ENCODE measurements at regions not wholly inside any gene's neighbourhood (a gene's known extent, or its start where the extent isn't known, plus 50 kb on each side); places are given as distances from the start of the nearest gene placed in this dataset.
"Not testable (repeated sequence)": the region's sequence is repeated elsewhere in the genome, so short reads cannot be mapped to it uniquely, and the experiment has no call there.

GRCh38 chr13:22877421-22877820 lies 303.4 kb upstream of the SGCG start:
- DNase-seq = no peak

- no peak for DNase-seq
Measured at GRCh38 chr13:22880741-22881720, 299.7 kb upstream of the SGCG start.

DNA sequence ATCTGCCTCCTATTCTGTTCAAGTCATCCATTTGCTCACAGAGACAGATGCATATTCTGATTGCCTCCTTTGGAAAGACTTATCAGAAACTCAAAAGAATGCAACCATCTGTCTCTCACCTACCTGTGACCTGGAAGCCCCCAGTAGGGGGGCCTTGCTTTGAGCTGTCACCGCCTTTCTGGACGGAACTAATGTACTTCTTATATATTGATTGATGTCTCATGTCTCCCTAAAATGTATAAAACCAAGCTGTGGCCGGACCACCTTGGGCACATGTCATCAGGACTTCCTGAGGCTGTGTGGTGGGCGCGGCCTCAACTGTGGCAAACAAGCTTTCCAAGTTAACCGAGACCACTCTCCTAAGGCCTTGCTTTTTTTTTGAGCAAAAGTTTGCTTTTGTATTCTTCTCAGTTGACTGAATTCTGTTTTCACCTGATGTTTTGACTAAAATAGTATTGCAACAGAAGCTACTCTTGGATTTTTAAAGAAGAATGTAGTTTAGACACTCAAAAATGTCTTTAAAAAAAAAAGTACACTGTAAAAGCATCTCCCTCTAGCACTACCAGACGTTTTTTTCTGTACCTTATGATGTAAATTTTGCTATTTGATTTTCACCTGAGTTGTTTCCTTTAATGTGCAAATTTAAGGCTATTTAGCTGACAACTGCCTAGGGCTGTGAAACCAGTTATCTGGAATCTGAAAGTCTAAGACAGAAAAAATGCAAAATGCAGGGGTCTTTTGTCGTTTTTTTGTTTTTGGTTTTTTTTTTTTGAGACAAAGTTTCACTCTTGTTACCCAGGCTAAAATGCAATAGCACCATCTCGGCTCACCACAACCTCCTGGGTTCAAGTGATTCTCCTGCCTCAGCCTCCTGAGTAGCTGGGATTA lies 298.8 kb upstream of the SGCG start:
- DNase-seq = not testable (repeated sequence)

DNA sequence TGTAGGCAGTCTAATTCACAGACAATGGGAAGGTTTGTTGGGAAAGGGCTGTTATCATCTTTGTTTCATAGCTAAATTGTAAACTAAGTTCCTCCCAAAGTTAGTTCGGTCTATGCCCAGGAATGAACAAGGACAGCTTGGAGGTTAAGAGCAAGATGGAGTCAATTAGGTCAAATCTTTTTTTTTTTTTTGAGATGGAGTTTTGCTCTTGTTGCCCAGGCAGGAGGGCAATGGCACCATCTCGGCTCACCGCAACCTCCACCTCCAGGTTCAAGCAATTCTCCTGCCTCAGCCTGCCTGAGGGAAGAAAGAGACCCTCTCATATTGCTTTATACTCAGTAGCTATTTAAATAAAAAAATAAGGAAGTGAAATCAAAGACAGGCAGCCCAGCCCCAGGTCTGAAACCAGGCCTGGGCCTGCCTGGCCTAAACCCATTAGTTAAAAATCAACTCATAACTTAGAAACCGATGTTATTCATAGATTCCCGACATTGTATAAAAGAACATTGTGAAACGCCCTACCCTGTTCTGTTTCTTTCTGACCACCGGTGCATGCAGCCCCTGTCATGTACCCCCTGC lies 297.4 kb upstream of the SGCG start:
- no peak for DNase-seq

DNA sequence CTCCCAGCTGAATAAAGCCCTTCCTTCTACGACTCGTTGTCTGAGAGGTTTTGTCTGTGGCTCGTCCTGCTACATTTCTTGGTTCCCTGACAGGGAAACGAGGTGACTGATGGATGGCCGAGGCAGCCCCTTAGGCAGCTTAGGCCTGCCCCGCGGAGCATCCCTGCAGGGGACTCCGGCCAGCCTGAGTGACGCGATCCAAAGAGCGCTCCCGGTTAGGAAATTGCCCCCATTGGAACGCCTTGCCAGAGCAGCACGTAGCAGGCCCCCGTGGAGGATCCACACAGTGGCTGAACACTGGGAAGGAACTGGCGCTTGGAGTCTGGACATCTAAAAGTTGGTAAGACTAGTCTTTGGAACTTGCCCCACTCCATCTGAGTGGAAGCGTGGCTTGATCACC lies 296.8 kb upstream of the SGCG start:
- DNase-seq = no peak

DNA sequence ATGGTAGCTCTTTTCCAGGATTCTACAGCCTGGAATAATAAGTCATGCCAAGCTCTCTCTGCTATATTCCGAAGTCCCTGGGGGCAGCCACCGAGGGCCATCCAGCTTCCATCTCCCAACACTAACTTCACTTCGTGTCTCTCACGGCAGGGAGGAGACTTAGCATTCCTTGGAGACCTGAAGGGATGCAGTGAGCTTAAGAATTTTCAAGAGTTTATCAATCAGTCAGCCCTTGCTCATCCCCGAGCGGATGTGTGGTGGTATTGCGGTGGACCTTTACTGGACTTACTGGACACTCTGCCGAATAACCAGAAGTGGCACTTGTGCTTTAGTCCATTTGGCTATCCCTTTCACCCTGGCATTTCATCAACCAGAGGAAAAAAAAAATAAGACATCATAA lies 294.7 kb upstream of the SGCG start:
- DNase-seq = not testable (repeated sequence)

DNA sequence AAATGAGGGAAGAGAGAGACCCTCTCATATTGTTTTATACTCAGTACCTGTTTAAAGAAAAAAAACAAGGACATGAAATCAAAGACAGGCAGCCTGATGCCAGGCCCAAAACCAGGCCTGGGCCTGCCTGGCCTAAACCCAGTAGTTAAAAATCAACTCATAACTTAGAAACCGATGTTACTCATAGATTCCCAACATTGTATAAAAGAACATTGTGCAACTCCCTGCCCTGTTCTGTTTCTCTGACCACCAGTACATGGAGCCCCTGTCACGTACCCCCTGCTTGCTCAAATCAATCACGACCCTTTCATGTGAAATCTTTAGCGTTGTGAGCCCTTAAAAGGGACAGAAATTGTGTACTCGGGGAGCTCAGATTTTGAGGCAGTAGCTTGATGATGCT lies 291.4 kb upstream of the SGCG start:
- DNase-seq = not testable (repeated sequence)

- no peak for DNase-seq
Measured at GRCh38 chr13:22893204-22893603, 287.6 kb upstream of the SGCG start.

- no peak for DNase-seq
Measured at GRCh38 chr13:22893777-22894176, 287.0 kb upstream of the SGCG start.

DNA sequence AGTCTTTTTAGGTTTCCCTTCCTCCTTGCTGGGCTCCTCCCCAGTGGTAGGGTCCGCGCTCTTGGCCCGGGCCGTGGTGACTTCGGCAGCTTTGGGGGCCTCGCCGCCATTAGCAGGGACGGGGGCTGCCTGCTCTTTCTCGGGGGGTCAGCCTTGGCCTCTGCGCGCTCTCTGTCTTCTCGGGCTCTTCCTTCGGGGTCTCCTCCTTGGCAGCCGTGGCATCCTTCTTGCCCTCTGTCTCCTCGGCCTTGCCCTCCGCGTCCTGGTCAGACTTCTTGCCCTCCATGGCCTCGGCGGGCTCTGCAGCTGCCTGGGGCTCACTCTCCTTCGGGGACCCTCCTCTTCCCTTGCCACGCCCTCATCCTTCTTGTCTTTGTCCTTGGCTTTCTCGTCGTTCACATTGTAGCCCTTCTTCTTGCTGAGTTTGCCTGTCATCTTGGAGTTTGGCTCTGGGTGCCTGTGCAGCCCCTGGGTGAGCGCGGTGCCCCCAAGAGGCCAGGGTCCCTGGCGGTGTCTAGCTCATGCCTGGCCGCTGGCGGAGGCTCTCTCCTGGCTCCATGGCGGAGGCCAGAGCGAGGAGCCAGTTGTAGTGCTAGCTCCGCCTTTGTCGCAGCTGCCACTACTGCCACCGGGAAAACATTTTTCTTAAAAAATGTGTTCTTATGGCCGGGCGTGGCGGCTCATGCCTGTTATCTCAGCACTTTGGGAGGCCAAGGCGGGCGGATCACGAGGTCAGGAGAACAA lies 283.0 kb upstream of the SGCG start:
- no peak for DNase-seq

- not testable (repeated sequence) for DNase-seq
Measured at GRCh38 chr13:22900416-22900951, 280.3 kb upstream of the SGCG start.

DNA sequence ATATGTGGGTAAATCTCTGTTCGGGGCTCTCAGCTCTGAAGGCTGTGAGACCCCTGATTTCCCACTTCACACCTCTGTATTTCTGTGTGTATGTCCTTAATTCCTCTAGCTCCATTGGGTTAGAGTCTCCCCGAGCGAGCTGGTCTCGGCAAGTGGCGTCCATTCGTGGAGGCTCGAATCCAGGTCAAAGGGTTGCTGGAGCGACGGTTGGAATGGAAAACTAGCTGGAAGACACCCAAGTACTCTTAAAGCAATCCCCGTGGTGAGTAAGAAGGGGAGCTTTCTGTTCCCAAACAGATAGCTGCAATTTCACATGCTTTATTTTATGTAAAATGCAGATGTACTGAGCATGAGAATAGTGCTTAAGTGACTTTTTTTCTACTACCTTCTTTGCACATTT lies 277.5 kb upstream of the SGCG start:
- DNase-seq = no peak

GRCh38 chr13:22903925-22904324 lies 276.9 kb upstream of the SGCG start:
- no peak for DNase-seq

DNA sequence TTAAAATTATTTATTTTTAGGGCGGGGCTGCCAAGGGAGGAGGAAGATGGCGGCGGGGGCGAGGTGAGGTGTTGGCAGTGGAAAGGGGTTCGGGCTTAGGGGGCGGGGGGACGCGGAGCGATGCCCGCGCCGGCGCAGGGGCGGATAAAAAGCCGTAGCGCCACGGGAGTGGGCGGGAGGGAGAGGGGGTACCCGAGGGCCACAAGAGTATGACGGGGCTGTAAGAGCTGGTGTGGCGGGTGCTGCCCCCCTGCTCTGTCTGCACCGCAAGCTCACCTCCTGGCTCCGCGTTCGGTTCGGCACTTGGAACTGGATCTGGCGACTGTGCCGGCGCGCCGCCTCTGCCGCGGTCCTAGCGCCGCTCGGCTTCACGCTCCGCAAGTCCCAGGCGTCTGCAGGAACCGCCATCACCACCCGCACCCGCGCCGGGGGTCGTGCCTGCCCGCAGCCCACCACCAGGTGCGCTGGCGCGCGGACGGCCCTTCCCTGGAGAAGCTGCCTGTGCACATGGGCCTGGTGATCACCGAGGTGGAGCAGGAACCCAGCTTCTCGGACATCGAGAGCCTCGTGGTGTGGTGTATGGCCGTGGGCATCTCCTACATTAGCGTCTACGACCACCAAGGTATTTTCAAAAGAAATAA lies 265.2 kb upstream of the SGCG start:
- DNase-seq = peak in 1 of 2 experiments; percentile 21

GRCh38 chr13:22916276-22916675 lies 264.5 kb upstream of the SGCG start:
- DNase-seq = not testable (repeated sequence)

DNA sequence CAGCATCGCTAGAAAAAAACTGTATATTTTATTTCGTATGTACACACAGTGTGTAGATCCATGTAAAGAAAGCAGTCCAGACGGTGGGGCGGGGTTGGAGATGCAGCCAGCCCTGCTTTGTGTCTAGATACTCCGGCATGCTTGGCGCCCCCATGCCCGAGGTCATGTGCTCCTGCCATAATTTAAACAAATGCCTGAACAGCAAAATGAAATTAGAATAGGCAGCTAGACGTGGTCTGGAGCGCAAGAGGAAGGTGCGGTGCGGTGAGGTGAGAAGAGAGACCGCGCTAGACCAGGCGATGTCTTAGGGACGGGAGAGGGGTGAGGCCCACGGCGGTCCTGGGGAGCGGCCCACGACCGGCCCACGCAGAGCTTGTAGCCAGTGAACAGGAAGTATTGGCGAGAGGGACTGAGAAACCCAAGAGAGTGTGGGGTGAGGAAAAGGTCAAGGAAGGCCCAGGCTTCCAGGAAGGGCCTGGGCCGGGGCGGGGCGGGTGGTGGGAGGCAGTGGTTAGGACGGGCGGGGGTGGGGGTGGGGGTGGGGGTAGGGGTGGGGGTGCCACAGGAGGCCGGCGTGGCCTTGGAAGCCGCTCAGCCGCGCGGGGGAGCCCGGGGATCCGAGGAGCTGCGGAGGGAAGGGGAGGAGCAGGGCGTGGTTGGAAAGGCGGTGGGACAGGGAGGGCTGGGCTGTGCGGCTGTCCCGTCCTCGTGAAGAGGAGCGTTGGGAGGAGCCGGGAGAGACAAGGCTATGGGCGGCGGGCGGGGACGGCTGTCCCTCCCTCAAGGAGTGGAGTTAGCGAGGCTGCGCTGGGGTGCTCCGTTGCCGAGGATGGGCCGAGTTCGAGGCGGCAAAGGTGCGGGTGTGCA lies 254.7 kb upstream of the SGCG start:
- no peak for DNase-seq

DNA sequence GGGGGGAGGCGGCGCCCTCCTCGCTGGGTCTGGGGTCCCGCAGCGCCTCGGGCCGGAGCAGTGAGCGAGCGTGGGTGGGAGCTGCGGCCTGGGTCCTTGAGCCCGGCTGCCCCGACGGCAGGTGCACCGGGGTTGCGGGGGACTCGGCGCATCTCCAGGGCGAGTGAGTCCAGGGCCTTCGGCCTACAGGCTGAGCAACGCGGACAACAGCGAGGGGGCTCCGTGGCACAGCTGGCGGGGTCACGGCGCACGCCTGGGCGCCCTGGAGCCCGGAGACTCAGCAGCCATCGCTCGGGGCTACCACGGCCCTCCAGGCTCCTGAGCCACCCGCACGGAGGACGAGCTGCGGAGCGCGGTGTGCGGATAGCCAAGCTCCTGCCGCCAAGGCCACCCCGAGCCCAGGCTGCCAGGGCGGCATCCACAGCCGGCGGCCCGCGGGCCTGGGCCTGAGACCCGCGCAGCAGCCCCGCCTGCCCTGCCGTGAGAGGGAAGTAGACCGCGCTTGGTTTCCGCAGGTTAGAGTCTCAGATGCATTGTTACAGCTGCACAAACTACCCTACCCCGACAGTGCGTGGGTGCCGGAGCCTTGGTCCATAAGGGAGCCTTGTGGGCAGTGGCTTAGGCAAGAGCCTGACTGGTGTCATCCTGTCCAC lies 253.9 kb upstream of the SGCG start:
- no peak for DNase-seq

GRCh38 chr13:22927845-22928244 lies 252.9 kb upstream of the SGCG start:
- DNase-seq = not testable (repeated sequence)

- DNase-seq = no peak
Measured at GRCh38 chr13:22929381-22930126, 251.2 kb upstream of the SGCG start.
